GM10266 (cell line): ENCODE measurements at regions not wholly inside any gene's neighbourhood (a gene's known extent, or its start where the extent isn't known, plus 50 kb on each side); places are given as distances from the start of the nearest gene placed in this dataset.
A peak's percentile ranks its signal among the peaks of the same experiment; 100 is the strongest.

ENCODE experiments used
- DNase-seq: peaks from one replicate; pipeline ENCODE4 v3.0.0; 2012; ENCODE audit errors: extremely low spot score
- CTCF ChIP-seq: IDR thresholded peaks from 2 replicates; pipeline ENCODE4 v1.5.1; 2012; ENCODE audit warnings: mild to moderate bottlenecking, low read depth; ENCODE audit not compliant: control insufficient read depth, insufficient read depth; ENCODE audit errors: missing control alignments

DNA sequence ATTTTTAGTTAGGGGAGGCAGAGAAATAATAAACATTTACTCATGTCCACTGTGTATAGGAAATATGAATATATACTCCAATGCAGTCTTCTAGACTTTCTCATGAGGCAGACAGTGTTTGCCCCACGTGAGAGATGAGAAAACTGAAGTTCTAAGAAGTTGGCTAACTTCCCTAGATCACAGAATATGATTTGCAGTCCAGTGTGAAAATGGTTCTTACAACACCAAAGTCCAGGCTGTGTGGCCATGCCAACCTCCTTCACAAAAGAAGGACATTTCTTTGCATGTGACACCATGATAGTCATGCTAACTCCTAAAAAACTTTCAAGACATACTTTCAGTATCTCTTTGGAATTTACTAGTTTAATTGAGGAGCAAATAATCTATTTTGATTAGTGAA is 143.7 kb downstream of the IRS1 start:
- no peak for DNase-seq
- TF ChIP-seq CTCF: no peak

DNA sequence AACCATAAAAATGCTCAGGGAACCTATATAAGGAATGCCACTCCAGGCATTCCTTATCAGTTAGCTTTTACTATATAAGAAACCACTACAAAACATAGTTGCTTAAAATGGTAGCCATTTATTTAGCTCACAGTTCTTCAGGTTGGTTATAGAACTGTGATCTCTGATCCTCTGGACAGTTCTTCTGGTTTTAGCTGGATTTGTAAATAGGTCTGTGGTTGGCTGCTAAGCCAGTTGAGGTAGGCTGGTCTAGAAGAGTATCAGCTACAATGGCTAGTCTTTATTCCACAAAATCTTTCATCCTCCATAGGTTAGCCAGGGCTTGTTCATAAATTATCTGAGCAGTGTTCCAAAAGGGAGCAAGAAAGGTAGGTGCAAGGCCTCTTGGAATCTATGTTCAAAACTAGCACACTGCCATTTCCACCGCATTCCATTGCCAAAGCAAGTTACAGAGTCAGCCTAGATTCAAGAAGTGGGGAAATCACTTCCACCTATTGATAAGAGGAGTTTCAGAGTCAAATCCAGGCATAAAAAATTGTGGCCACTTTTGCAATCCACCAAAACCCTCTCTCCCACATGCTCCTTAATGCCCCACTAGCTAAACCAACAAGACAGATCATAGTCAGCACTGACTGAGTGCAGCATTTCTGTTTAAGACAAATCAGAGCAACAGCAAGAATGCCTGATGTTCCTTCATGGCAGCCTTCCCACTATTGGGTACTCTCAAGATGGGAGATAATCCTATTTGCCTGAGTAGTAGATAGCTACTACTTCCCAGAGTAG is 146.4 kb downstream of the IRS1 start:
- no peak for TF ChIP-seq CTCF

DNA sequence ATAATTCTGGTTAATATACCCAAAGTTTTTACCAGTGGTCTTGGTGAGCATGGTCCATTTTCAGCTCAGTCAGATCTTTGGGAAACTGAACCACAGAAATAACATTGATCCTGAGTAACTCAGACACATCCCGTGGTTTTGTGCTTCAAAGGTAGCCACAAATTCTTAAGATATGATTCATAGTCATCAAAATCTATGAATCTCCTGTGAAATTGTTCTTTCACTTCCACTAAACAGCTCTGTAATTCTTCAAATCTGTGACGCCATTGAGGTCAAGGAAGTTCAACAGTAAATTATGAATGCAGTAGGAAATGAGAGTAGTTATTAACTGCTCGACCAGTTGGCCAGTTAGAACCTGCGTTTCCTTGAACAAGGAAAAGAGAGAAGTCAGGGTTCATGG is 147.3 kb downstream of the IRS1 start:
- no peak for TF ChIP-seq CTCF
- no peak for DNase-seq

More for the DNA sequence above, 146.4 kb downstream of the IRS1 start:
- no peak for DNase-seq

DNA sequence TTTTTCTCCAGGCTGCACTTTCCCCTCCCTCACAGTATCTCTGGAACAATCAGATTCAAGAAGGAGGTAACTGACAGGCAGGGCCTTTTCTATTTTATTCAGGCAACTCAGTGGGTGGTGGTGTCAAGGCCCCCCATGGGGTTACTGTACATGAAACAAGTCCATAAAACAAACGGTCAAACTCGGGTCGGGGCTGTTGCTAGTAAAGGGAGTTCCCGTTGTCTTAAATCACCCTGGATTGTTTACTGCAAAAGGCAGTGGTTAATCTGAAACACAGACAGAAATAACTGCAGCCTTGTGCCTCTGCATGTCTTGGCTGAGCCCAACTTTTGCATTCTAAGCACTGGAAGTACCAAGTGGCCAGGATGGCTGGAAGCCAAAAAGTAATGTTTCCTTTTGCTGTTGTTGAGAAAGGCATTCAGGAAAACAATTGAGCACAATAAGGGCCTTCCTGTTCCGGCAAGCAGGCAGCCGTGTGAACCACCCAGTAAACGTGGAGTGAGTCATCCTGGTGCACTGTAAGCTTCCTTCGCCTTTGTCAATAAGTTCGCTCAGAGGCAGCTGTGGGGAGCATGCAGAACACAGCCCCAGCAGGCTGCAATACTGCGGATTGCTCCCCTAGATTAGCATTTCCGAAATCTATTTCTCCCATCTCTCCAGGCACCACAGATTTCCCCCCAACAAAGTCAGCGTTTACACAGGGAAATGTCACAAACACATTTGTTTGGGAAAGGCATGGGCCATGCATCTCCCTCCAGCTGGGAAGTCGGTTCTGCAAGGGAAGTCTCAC is 149.6 kb downstream of the IRS1 start:
- peak; percentile 29 for DNase-seq
- TF ChIP-seq CTCF: no peak

DNA sequence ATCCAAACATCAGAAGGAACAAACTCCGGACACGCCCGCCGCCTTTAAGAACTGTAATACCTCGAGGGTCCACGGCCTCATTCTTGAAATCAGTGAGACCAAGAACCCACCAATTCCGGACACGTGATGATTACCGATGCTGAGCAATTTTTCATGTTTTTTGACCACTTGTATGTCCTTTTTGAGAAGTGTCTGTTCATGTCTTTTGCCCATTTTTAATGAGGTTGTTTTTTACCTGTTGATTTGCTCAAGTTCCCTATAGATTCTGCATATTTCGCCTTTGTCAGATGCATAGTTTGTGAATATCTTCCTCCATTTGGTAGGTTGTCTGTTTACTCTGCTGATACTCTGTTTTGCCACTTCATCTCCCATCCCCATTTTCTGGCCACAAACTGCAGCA is 150.4 kb downstream of the IRS1 start:
- no peak for TF ChIP-seq CTCF
- DNase-seq: no peak

DNA sequence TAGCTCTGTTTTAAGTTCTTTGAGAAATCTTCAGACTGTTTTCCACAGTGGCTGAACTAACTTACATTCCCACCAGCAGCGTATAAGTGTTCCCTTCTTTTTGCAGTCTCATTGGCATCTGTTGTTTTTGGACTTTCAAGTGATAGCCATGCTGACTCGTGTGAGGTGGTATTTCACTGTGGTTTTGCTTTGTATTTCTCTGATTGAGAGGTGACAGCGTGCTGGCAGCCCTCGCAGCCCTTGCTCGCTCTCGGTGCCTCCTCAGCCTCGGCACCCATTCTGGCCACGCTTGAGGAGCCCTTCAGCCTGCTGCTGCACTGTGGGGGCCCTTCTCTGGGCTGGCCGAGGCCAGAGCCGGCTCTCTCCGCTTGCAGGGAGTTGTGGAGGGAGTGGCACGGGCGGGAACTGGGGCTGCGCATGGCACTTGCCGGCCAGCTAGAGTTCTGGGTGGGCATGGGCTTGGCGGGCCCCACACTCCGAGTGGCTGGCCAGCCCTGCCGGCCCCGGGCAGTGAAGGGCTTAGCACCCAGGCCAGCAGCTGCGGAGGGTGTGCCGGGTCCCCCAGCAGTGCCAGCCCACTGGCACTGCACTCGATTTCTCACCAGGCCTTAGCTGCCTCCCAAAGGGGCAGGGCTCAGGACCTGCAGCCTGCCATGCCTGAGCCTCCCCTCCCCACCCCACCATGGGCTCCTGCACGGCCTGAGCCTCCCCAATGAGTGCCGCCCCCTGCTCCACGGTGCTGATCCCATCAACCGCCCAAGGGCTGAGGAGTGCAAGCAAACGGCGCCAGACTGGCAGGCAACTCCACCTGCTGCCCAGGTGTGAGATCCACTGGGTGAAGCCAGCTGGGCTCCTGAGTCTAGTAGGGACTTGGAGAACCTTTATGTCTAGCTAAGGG is 151.8 kb downstream of the IRS1 start:
- TF ChIP-seq CTCF: no peak
- no peak for DNase-seq
